Hypothalamus (tissue), 51 donors: ENCODE measurements at regions not wholly inside any gene's neighbourhood (a gene's known extent, or its start where the extent isn't known, plus 50 kb on each side); places are given as distances from the start of the nearest gene placed in this dataset.
"Not testable (repeated sequence)": the region's sequence is repeated elsewhere in the genome, so short reads cannot be mapped to it uniquely, and the experiment has no call there.

Experiments
- DNase-seq, 51 donors: peaks; one replicate each; lab custom pipeline; 2025; lab: John Stamatoyannopoulos, UW

DNA sequence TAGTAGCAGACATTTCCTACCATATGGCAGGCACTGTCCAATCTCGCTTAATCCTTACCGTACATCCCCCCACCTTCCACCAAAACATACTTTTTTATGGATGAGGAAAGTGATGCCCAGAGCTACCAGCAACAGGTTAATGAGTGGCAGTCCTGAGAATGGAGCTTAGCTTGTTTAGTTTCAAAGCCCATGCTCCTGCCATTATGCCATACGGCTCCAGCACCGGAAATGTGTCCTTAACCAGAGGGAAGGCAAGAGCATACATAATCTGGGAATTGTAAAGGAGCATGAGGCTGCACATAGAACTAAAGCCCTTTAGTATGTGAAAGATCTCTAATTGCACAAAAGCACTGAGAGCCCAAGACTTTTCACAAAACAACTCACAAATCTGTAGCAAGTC, 155.9 kb upstream of the PHYHIPL start:
- no peak for DNase-seq

DNA sequence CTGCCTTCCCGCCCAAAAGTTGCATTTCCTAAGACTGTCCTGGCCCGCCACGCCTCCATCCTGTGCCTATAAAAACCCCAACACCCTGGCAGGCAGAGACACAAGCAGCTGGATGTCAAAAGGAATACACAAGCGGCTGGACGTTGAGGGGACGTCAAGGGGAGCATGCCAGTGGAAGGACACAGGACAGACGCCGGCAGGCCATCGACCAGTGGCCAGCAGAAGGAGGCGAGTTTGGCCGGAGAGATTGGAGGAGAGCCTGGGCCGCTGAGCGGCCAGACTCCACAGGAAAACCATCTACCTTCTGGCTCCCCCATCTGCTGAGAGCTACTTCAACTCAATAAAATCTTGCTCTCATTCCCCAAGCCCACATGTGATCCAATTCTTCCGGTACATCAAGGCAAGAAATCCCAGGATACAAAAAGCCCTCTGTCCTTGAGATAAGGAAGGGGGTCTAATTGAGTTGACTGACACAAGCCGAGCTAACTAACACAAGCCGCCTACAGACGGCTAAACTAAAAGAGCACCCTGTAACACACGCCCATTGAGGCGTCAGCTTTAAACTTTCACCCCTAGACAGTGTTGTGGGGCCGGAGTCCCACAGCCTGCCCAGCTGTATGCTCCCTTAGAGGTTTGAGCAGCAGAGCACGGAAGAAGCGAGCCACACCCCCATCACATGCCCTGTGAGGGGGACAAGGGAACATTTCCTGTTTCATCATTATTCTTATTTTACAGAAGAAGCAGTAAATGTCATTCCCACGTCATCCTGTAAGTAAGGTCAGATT, 150.3 kb upstream of the PHYHIPL start:
- DNase-seq: peak in 1 of 51 donors; percentile 3

DNA sequence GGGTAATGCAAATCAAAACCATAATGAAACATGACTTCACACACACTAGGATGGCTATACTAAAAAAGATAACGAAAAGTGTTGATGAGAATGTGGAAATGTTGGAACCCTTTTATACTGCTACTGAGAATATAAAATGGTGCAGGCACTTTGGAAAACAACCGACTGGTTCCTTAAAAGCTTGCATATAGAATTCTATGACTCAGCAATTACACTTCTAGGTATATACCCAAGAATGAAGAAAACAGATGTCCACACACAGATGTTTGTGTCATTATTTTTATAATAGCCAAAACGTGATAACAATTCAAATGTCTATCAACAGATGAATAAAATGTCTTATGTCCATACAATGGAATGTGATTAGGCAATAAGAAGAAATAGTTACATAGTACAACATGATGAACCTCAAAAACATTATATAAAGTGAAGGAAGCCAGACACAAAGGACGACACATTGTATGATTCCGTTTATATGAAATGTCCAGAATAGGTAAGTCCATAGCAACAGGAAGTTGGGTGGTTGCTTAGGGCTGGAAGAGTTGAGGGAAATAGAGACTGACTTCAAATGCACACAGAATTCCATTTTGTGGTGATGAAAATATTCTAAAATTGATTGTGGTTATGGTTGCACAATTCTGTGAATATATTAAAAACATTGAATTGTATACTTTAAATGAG, 148.3 kb upstream of the PHYHIPL start:
- no peak for DNase-seq

DNA sequence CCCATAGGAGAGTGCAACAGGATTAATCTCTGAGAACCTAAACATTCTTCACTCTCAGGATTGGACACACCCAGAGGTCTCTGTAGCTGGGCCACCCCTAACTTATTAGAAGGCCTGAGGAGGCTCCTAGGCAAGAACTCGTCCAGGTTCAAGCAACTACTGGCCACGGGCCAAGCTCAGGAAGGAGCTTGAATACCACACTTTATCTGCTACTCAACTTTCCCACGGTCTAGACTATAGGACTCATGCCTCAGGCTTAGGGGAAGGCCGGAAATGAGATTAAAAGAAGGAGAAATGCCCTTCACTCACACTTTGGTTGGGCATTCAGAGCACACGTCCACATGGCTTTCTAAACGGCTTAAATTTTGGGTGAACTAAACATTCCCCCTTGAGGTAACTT, 142.8 kb upstream of the PHYHIPL start:
- no peak for DNase-seq

DNA sequence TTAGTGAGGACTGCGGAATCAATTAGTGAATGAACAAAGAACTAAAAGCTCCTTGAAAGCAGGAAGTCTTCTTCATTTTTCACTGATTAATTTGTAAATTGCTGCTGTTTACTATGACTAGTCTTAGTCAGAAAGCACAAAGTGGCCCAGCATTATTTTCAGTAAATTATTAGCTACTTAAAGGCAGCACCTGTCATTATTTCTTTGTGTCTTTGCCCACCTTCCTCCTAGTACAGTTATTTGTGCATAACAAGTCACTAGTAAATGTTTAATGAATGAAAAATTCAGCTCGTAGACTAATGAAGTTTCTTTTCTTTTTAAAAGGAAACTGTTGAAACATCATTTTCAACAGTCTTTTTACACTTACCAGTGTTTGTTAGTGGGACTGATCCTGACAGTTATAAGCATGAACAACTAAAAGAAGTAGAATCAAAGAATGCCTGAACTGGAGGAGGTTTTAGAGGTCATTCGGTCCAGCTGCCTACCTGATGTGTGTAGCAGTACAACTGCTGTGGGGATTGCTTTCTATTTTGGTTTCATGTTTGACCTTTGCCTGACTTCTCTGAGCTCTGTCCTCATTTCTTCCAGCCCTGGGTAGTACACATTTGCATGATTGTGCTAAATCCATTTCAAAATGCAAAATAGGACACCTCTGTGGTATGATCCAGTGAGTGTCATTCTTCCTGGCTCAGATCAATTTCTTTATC, 140.0 kb upstream of the PHYHIPL start:
- DNase-seq: no peak

DNA sequence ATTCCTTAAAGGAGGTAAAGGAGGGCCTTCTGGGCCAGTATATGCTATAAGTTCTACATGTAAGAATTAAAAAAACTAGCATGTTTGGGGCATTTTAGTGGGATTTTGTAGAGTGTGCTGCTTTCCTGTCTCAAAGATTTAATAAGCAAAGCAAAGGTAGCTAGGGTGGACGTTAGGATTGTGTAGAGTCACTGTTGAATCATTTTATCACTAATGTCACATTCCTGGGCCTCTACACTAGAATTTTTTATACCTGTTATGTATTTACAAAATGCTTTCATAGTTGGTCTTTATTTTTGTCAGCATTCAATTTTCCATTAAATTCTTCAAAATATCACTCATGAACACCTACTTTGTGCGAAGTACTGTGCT, 139.4 kb upstream of the PHYHIPL start:
- DNase-seq: no peak

DNA sequence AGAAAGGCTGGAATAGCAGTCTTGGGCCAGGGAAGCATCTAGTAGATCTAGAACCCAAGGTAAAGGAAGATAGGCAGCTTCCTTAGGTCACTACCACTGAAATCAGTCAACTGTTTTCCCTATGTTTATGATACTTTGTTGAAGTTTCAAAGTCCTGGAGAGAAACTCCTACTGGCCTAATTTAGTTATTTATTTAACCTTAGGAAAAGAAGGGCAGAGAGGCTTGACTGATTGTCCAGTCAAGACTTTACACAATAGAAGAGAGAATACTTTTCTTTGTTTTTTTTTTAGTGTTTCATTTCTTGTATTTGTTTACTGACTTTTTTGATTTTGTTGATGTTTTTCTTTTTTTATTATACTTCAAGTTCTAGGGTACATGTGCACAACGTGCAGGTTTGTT, 138.9 kb upstream of the PHYHIPL start:
- no peak for DNase-seq

DNA sequence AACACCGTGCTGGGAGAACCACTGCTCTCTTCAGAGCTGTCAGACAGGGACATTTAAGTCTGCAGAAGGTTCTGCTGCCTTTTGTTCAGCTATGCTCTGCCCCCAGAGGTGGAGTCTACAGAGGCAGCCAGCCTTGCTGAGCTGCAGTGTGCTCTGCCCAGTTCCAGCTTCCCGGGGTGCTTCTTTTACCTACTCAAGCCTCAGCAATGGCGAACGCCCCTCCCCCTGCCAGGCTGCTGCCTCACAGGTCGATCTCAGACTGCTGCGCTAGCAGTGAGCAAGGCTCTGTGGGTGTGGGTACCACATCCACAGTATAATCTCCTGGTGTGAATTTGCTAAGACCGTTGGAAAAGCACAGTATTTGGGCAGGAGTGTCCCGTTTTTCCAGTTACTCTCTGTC, 133.1 kb upstream of the PHYHIPL start:
- not testable (repeated sequence) for DNase-seq

DNA sequence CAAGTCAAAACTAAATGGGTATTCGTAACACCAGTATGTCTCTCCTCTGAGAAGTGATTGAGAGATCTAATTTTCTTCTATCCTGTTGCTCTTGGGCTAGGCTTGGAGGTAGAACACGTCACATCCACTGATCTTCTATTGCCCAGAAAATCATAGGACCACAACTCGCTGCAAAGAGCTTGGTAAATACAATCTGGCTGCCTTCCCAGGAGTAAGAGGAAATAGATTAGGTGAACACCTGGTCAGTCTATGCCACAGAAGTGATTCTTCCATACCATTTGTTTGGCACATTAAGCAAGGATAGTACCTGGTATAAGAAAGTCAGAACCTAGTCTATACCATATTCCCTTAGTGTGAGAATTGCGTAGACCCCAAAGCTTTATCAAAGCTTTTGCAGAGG, 129.3 kb upstream of the PHYHIPL start:
- no peak for DNase-seq

DNA sequence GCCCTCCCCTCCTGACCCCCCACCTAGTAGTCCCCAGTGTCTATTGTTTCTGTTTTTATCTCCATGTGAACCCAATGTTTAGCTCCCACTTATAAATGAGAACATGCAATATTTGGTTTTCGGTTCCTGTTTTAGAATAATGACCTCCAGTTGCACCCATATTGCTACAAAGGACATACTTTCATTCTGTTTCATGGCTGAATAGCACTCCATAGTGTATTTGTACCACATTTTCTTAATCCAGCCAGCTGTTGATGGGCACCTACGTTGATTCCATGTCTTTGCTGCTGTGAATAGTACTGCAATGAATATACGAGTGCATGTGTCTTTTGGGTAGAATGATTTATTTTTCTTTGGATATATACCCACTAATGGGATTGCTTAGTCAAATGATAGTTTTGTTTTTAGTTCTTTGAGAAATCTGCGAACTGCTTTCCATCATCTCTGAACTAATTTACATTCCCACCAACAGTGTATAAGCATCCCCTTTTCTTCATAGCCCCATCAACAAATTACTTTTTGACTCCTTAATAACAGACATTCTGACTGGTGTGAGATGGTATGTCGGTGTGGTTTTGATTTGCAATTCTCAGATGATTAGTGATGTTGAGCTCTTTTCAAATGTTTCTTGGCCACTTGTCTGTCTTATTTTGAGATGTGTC, 128.4 kb upstream of the PHYHIPL start:
- no peak for DNase-seq

DNA sequence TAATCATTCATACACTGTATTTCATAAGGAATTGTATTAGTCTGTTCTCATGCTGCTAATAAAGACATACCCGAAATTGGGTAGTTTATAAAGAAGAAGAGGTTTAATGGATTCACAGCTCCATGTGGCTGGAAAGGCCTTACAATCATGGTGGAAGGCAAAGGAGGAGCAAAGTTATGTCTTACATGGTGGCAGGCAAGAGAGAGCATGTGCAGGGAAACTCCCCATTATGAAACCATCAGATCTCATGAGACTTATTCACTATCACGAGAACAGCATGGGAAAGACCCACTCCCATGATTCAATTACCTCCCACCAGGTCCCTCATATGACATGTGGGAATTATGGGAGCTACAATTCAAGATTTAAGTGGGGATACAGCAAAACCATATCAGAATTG, 122.9 kb upstream of the PHYHIPL start:
- DNase-seq: not testable (repeated sequence)

DNA sequence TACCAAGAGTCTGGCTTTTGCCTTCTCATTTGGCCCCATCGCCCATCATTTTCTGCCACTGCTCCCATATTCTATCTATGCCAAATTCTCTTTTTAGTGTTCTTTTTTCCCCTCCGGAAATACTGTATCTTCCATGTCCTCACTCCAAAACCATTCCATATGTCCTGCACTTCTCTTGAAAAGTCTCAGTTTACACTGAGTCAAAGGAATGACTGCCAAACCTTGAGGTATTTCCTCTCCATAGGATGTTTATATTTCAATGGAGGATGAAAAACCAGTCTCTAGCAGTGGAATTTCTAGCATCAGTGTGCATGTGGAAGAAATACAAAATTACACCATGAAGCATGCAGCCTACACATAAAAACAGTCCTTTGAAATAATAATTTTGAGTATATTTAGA, 121.4 kb upstream of the PHYHIPL start:
- no peak for DNase-seq

DNA sequence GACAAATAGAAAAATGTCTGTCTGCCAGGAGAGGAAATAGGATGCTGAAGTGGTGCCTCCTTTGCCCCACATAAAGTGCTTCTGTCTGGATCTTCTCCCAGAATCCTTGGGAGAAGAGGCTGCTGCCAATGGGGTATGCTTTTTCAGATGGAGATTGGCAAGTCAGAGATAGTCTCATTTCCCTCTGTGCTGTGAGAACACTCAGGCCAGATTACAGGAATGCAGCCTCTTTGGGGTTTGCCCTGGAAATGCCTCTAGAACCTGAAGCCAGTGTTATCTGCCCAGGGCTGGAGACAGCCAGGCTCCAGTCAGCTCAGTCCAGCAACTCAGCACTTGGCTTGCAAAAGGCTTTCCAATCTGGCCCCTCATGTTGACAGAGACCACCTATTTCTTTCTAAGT, 119.1 kb upstream of the PHYHIPL start:
- peak in 12 of 51 donors; percentile 2 to 63 (median 18) for DNase-seq

DNA sequence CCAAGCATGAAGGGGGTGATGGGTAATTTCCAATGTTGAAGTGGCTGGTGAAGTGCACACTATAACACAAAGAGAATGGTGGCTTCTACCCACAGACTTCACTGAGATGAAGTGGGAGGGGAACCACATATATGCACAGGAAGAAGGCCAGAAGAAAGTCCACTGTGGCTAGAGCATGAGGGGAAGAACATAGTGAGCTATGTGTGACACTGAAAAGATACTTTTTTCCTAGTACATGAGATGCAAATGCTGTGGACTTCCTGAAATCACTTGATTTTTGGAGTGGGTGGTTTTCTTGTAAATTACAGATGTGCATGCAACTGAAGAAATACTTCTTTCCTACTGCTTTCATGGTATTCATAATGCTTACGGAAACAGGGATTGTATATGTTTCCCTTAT, 115.6 kb upstream of the PHYHIPL start:
- DNase-seq: no peak

DNA sequence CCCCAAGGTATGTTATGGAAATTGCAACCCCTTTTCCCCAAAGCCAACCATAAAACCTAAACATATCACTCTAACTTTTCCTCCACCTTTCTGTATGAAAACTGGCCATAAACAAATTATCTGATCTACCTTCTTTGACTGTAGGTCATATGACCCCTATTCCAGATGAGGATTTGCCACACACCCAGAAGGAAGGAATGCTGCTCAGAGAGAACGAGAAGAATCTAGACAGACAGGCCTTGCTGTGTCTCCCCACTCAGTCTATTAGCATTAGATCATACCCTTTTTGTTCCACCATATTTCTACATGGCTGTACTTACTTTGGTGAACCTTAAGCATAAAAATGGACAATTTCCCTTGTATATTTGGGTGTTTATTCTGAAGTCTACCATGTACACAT, 113.0 kb upstream of the PHYHIPL start:
- no peak for DNase-seq

DNA sequence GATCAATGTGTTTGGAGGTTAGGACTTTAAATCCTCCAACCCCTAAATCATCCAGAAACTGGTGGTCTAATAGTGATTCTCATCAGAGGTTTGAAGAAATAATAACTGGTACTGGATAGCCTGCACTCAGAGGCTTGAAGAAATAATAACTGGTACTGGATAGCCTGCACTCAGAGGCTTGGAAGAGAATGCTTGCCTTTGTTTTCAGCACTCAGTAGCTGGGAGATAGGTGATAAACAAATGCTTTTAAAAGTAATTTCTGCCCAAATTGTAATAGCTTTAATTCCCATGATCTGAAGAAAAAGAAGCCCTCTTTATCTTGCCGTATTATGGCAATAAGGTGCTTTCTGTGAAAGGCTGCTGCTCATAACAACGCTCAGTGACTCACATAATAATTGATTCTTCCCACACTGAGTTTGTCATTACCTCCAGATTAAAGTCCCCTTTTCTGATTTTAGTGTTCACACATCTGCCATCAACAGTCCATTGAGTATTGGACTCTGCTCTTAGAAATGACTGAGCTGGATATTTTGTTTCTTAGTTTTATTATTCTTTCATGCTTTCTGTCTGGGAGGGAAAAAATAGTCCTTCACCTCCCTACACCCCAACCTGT, 112.3 kb upstream of the PHYHIPL start:
- peak in 1 of 51 donors; percentile 69 for DNase-seq

DNA sequence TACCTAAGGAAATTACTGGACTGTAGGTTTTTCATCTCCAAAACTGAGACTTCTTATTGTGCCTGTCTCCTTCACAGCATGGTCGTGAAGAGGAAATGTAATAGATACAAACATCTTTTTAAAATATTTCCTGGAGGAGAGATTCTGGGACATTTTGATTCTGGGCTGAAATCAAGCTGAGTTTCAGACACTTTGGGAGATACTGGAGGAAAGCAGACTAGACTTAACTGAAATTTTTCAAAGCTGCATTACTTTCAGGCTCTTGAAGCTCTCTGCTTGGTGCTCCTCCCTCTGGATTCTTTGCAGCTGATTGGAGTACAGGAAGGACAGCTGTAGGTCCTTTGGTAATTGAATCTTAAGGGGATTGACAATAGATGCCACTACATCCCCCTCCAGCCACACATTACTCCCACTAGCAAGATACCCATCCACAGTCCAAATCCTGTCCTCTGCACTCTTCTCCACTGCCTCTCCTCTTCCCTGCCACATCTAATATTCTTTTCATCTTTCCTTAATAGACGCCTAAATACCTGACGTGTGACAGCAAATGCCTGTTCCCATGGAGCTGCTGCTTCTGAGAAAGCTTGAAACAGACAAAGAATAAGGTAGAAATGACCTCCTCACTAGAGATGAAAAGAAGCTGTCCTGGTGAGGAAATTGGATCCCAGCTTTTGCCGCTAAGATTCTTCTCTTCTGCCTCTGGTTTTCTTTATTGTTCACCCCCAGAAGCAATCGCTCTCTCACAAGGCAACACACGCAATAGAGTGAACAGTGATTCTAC, 111.5 kb upstream of the PHYHIPL start:
- peak in 1 of 51 donors; percentile 66 for DNase-seq

DNA sequence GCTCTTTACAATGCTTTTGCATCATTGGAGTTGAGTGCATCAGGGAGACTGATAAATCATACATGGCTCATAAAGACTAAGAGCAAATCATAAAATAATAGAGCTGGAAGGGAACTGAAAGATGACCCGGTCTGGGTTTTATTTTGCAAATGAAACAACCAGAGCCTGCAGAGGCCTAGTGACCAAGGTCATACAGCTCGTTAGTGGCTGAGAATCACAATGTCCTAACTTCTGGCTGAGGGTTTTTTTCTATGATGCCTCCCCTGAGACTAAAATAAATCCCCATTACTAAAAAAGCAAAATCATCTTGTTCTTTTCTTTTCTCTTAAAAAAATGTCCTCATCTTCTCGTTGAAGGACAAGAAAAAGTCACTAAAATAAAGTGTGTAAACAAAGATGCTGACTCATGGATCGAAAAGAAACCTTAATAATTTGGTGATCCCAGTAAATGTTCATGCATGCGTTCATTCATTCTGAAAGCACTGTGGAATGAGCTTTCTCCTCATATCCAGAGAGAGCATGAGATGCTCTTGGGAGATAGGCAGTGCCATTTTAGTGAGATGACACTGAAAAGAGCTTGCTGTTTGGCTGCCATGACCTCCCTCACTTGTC, 107.8 kb upstream of the PHYHIPL start:
- no peak for DNase-seq

DNA sequence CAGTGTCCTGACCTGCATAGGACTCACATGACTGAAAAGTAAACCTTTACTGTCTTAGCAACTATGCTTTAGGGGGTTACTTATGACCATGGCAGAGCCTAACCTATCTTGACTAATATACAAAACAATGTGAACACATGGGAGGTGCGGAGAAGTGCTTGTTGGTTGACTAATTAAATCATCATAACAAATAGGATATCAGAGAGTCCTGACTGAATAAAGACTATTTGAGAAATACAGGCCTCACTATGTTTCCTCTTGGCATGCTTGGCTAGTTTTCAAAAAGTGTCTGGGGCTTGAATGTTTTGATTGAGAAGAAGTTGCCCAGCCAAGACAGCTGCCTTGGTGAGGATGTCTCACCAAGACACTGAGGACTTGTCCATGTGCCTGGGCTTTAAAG, 104.4 kb upstream of the PHYHIPL start:
- DNase-seq: no peak
